ENCODE measurements at regions not wholly inside any gene's neighbourhood (a gene's known extent, or its start where the extent isn't known, plus 50 kb on each side); places are given as distances from the start of the nearest gene placed in this dataset.

DNA sequence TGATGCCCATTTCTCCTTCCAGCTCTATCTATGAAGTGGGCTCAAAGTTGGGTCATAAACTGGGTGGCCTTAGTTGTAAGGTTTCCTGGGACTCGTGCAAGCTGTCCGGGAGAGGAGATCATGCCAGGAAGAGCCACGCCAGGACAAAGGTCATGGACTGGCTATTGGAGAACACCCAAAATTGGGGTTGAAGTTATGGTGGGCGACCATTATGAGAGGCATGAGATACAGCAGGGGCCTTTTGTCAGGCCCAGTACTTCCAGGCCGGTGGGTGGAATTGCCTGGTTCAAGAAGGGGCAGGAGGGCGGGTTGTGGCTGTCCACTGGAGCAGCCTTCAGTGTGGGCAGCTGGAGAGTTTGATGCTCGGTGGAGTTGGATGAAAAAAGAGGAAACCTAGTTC is 225.1 kb upstream of the SSTR4 start:
- no peak for TF ChIP-seq CEBPB (IDR thresholded peaks at IDR 0.05; ENCODE audit: low read depth, low read length)
- TF ChIP-seq, protein P1, sequence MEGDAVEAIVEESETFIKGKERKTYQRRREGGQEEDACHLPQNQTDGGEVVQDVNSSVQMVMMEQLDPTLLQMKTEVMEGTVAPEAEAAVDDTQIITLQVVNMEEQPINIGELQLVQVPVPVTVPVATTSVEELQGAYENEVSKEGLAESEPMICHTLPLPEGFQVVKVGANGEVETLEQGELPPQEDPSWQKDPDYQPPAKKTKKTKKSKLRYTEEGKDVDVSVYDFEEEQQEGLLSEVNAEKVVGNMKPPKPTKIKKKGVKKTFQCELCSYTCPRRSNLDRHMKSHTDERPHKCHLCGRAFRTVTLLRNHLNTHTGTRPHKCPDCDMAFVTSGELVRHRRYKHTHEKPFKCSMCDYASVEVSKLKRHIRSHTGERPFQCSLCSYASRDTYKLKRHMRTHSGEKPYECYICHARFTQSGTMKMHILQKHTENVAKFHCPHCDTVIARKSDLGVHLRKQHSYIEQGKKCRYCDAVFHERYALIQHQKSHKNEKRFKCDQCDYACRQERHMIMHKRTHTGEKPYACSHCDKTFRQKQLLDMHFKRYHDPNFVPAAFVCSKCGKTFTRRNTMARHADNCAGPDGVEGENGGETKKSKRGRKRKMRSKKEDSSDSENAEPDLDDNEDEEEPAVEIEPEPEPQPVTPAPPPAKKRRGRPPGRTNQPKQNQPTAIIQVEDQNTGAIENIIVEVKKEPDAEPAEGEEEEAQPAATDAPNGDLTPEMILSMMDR (conservative IDR thresholded peaks at IDR 0.05; ENCODE audit: low read depth, low read length): no peak
- TF ChIP-seq POLR2A (IDR thresholded peaks at IDR 0.05; ENCODE audit: low read depth, low read length): no peak
- TF ChIP-seq, protein P2, sequence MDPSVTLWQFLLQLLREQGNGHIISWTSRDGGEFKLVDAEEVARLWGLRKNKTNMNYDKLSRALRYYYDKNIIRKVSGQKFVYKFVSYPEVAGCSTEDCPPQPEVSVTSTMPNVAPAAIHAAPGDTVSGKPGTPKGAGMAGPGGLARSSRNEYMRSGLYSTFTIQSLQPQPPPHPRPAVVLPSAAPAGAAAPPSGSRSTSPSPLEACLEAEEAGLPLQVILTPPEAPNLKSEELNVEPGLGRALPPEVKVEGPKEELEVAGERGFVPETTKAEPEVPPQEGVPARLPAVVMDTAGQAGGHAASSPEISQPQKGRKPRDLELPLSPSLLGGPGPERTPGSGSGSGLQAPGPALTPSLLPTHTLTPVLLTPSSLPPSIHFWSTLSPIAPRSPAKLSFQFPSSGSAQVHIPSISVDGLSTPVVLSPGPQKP (IDR thresholded peaks at IDR 0.05; ENCODE audit: borderline replicate concordance, low read depth, low read length): no peak
- no peak for TF ChIP-seq MAZ (IDR thresholded peaks at IDR 0.05; ENCODE audit: borderline replicate concordance, low read depth, low read length)
- TF ChIP-seq MXI1 (IDR thresholded peaks at IDR 0.05; ENCODE audit: borderline replicate concordance, low read depth, low read length): no peak
- TF ChIP-seq, protein P3, sequence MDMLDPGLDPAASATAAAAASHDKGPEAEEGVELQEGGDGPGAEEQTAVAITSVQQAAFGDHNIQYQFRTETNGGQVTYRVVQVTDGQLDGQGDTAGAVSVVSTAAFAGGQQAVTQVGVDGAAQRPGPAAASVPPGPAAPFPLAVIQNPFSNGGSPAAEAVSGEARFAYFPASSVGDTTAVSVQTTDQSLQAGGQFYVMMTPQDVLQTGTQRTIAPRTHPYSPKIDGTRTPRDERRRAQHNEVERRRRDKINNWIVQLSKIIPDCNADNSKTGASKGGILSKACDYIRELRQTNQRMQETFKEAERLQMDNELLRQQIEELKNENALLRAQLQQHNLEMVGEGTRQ (IDR thresholded peaks at IDR 0.05; ENCODE audit: low read depth, low read length): no peak
- TF ChIP-seq SMC3 (IDR thresholded peaks at IDR 0.05; ENCODE audit: low read depth, low read length): no peak
- TF ChIP-seq MAFK (IDR thresholded peaks at IDR 0.05; ENCODE audit: low read depth, low read length): no peak
- no peak for TF ChIP-seq CHD1 (IDR thresholded peaks at IDR 0.05; ENCODE audit: low read depth, low read length)
- TF ChIP-seq RCOR1 (IDR thresholded peaks at IDR 0.05; ENCODE audit: insufficient replicate concordance, low read length): no peak
- no peak for TF ChIP-seq NFE2L2 (IDR thresholded peaks at IDR 0.05; ENCODE audit: low read depth, low read length)
- TF ChIP-seq RAD21 (IDR thresholded peaks at IDR 0.05; ENCODE audit: low read length): no peak
